Stimulated activated CD8-positive, alpha-beta memory T cell treated with anti-CD3 and anti-CD28 coated beads, Interleukin-4, amount 100 ng/mL, for 4 hours (primary cell): ENCODE measurements at regions not wholly inside any gene's neighbourhood (a gene's known extent, or its start where the extent isn't known, plus 50 kb on each side); places are given as distances from the start of the nearest gene placed in this dataset.
"Not testable (repeated sequence)": the region's sequence is repeated elsewhere in the genome, so short reads cannot be mapped to it uniquely, and the experiment has no call there.

Experiments used
- DNase-seq, 2 donors: peaks; one replicate each; pipeline ENCODE4 v3.0.0-alpha.2; 2020; ENCODE audit warnings: low read depth in 2 of 2, low spot score in 1 of 2

- DNase-seq: peak in 1 of 2 donors; percentile 29
These were observed 57.8 kb upstream of the NBPF8 start for GRCh38 chr1:120357046-120357445.

GRCh38 chr1:120356170-120356569, 58.7 kb upstream of the NBPF8 start:
- not testable (repeated sequence) for DNase-seq

- DNase-seq: not testable (repeated sequence)
These were observed 60.1 kb upstream of the NBPF8 start for GRCh38 chr1:120354618-120355184.

GRCh38 chr1:120342231-120343073, 72.4 kb upstream of the NBPF8 start:
- DNase-seq: not testable (repeated sequence)

GRCh38 chr1:120341756-120342155, 73.1 kb upstream of the NBPF8 start:
- not testable (repeated sequence) for DNase-seq

- peak in 1 of 2 donors; percentile 39 for DNase-seq
These were observed 73.7 kb upstream of the NBPF8 start for GRCh38 chr1:120340838-120341751.

GRCh38 chr1:120315738-120316137, 99.1 kb upstream of the NBPF8 start:
- DNase-seq: not testable (repeated sequence)

GRCh38 chr1:120311930-120312329, 102.9 kb upstream of the NBPF8 start:
- DNase-seq: not testable (repeated sequence)

- not testable (repeated sequence) for DNase-seq
These were observed 105.8 kb upstream of the NBPF8 start for GRCh38 chr1:120308940-120309578.

- not testable (repeated sequence) for DNase-seq
These were observed 109.8 kb upstream of the NBPF8 start for GRCh38 chr1:120305046-120305445.

- DNase-seq: not testable (repeated sequence)
These were observed 110.5 kb upstream of the NBPF8 start for GRCh38 chr1:120304341-120304740.

GRCh38 chr1:120299433-120300057, 115.3 kb upstream of the NBPF8 start:
- not testable (repeated sequence) for DNase-seq

- not testable (repeated sequence) for DNase-seq
These were observed 116.3 kb upstream of the NBPF8 start for GRCh38 chr1:120298487-120298886.

GRCh38 chr1:120297345-120297953, 117.4 kb upstream of the NBPF8 start:
- not testable (repeated sequence) for DNase-seq

GRCh38 chr1:120290105-120290504, 113.8 kb upstream of the SEC22B start:
- DNase-seq: not testable (repeated sequence)

GRCh38 chr1:120289601-120290074, 113.3 kb upstream of the SEC22B start:
- DNase-seq: not testable (repeated sequence)

- not testable (repeated sequence) for DNase-seq
These were observed 112.7 kb upstream of the SEC22B start for GRCh38 chr1:120288814-120289600.

- DNase-seq: not testable (repeated sequence)
These were observed 111.8 kb upstream of the SEC22B start for GRCh38 chr1:120288167-120288566.
